ENCODE measurements at regions not wholly inside any gene's neighbourhood (a gene's known extent, or its start where the extent isn't known, plus 50 kb on each side); places are given as distances from the start of the nearest gene placed in this dataset.

DNA sequence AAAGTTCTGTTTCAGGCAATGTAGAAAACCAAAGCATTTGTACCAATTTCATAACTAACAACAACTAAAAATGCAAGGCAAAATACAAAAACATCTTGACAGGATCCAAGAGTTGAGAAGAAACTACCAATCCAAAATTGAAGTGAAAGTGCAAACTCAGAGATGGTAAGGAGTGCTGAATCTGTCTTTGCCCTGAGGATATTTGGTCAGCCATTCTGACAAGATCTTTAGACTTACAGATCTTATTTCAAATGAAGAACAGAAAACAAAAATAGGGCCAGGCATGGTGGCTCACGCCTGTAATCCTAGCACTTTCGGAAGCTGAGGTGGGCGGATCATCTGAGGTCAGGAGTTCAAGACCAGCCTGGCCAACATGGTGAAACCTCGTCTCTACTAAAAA is 412.8 kb downstream of the ZFHX3 start:
- Histone ChIP-seq H3K36me3 (ENCODE audit: control insufficient read depth in 2 of 4, insufficient read depth in 4 of 4, low read length in 3 of 4) (peaks cover 0 to 2% (median 0%) of the 10 kb centered on the region in 4 experiments; a peak in 1 of 8 replicates), H2AK5ac (ENCODE audit: low read depth, low read length) (no peak overlapping the region), H3K9ac (replicated peaks in 1 of 4; ENCODE audit: extremely low read depth in 1 of 4, low read depth in 3 of 4, low read length in 3 of 4) (no peak overlapping the region), H4K91ac (replicated peaks; ENCODE audit: insufficient read length, low read length) (no peak overlapping the region), H2BK15ac (ENCODE audit: low read length) (no peak overlapping the region), H3K4me2 (ENCODE audit: insufficient read depth in 1 of 2, low read depth in 2 of 2, low read length in 2 of 2) (no peak overlapping the region), H4K8ac (ENCODE audit: extremely low read depth, insufficient read depth, low read length) (no peak overlapping the region), H3K79me1 (ENCODE audit: low read depth, low read length) (no peaks in the 10 kb centered on the region), H3K4ac (replicated peaks; ENCODE audit: insufficient read length, low read depth, low read length) (no peak overlapping the region), H2AFZ (ENCODE audit: low read length) (no peak overlapping the region), H3K27me3 (replicated peaks in 1 of 4; ENCODE audit: control insufficient read depth in 3 of 4, extremely low read depth in 1 of 4, insufficient read depth in 3 of 4, low read length in 3 of 4) (no peaks in the 10 kb centered on the region), H2BK20ac (ENCODE audit: low read length) (no peak overlapping the region), H3K4me3 (ENCODE audit: extremely low read depth in 1 of 4, insufficient read depth in 2 of 4, low read depth in 3 of 4, low read length in 4 of 4) (no peak overlapping the region), H3K79me2 (ENCODE audit: control insufficient read depth in 1 of 2, insufficient read depth in 2 of 2, low read length in 2 of 2) (no peaks in the 10 kb centered on the region), H2BK12ac (ENCODE audit: low read depth, low read length) (no peak overlapping the region), H3K18ac (ENCODE audit: extremely low read depth, low read length) (no peak overlapping the region), H3K27ac (ENCODE audit: low read depth, low read length) (no peak overlapping the region), H3K4me1 (replicated peaks in 1 of 4; ENCODE audit: control insufficient read depth in 3 of 4, insufficient read depth in 4 of 4, low read length in 3 of 4) (no peaks in the 10 kb centered on the region), H4K5ac (ENCODE audit: insufficient read length, low read depth, low read length) (no peak overlapping the region), H2BK120ac (replicated peaks; ENCODE audit: low read depth, low read length) (no peak overlapping the region), H3K23ac (ENCODE audit: insufficient read length) (no peak overlapping the region), H2BK5ac (ENCODE audit: low read depth, low read length) (no peak overlapping the region), H3K23me2 (ENCODE audit: low read depth, low read length) (no peaks in the 10 kb centered on the region), H3K14ac (ENCODE audit: insufficient read length) (no peak overlapping the region), H3K56ac (replicated peaks; ENCODE audit: insufficient read length, low read depth, low read length) (no peak overlapping the region), H3K9me3 (ENCODE audit: insufficient read depth in 2 of 2, low read depth in 1 of 2, low read length in 1 of 2) (peaks cover 0 to 4% of the 10 kb centered on the region in 2 experiments; a peak in 2 of 4 replicates), H4K20me1 (replicated peaks in 1 of 2; ENCODE audit: control insufficient read depth in 1 of 2, insufficient read depth in 2 of 2, low read length in 2 of 2) (no peaks in the 10 kb centered on the region)
- POLR2A ChIA-PET (ENCODE audit: partially characterized antibody) = no interaction called here
- DNase-seq (ENCODE audit: low read depth in 1 of 2, low spot score in 2 of 2) (no peak), FAIRE-seq (no peak)
- CTCF ChIA-PET (ENCODE audit: partially characterized antibody) = no interaction called here
- 93% methylated on average over 4 of the region's 4 CpGs; no CpG with 5 or more reads in 1 of the 2 experiments for WGBS, 2 experiments (ENCODE audit: extremely low coverage in 1 of 2, insufficient coverage in 1 of 2, insufficient read length in 1 of 2, insufficient replicate concordance in 2 of 2, low coverage in 1 of 2, low lambda C conversion rate in 2 of 2, missing lambda C conversion rate in 1 of 2)
- TF ChIP-seq CBX8 (IDR thresholded peaks at IDR 0.05; ENCODE audit: borderline replicate concordance, low read depth, low read length) (no peak), KDM5A (IDR thresholded peaks at IDR 0.05; ENCODE audit: low read length) (no peak), EP300 (IDR thresholded peaks at IDR 0.05; ENCODE audit: borderline replicate concordance in 1 of 2, low read depth in 2 of 2, low read length in 2 of 2) (no peak), SUZ12 (IDR thresholded peaks at IDR 0.05; ENCODE audit: low read length) (no peak), KDM4A (IDR thresholded peaks at IDR 0.05; ENCODE audit: low read depth, low read length, severe bottlenecking) (no peak), JUN (IDR thresholded peaks at IDR 0.05; ENCODE audit: low read depth, low read length) (no peak), NRF1 (IDR thresholded peaks at IDR 0.05; ENCODE audit: low read depth, low read length) (no peak), SIN3A (conservative IDR thresholded peaks at IDR 0.05 in 1 of 2, IDR thresholded peaks at IDR 0.05 in 1 of 2; ENCODE audit: low read depth in 1 of 2, low read length in 2 of 2) (no peak), BRCA1 (IDR thresholded peaks at IDR 0.05; ENCODE audit: low read depth, low read length) (no peak), RXRA (IDR thresholded peaks at IDR 0.05; ENCODE audit: insufficient read depth, low read depth, low read length) (no peak)
- TF ChIP-seq, protein P1, sequence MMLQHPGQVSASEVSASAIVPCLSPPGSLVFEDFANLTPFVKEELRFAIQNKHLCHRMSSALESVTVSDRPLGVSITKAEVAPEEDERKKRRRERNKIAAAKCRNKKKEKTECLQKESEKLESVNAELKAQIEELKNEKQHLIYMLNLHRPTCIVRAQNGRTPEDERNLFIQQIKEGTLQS (IDR thresholded peaks at IDR 0.05; ENCODE audit: insufficient read depth, low read depth, low read length) = no peak
